HG03103 (cell line): ENCODE measurements at regions not wholly inside any gene's neighbourhood (a gene's known extent, or its start where the extent isn't known, plus 50 kb on each side); places are given as distances from the start of the nearest gene placed in this dataset.

ENCODE experiments used
- ATAC-seq: cut with Tn5 transposase; IDR thresholded peaks from one replicate; pipeline ENCODE4 v1.9.1; 2021; ENCODE audit warnings: low read depth; ENCODE audit not compliant: unreplicated experiment

DNA sequence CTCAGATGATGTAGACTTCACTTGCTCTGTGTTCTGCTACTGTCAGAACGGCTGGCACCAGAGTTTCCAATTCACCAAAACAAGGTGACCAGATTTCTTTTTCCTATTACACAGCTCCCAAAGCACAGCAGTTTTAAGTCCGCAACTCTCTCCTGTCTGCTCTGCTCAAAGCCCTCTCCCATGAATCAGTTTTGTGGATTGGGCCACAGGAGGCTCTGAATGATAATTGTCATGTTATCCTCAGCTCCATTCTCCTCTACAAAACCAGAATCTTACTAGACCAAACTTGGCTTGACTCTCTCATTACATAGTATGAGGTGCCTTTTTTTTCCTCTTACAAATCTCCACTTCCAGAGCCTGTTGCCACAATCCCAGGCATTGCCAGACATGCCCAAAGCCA lies 223.5 kb downstream of the SNX13 start:
- ATAC-seq: no peak

DNA sequence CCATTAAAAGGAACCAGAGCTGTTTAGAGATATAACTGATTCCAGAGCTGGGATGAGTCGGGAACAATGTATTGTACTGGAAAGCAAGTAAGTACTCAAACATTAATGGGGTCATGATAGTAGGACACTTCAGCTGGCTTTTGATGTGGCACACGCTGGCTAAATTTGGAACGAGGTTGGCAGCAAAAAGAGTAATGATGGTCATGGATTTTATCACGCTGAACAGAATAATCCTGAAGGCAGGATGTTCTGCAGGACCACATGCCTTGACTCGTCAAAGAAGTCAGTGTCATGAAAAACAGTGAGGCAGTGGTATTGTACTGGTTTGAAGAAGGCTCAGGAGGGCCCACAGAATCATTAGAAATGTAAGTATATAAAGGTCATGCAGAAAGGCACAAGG lies 220.3 kb downstream of the SNX13 start:
- no peak for ATAC-seq

DNA sequence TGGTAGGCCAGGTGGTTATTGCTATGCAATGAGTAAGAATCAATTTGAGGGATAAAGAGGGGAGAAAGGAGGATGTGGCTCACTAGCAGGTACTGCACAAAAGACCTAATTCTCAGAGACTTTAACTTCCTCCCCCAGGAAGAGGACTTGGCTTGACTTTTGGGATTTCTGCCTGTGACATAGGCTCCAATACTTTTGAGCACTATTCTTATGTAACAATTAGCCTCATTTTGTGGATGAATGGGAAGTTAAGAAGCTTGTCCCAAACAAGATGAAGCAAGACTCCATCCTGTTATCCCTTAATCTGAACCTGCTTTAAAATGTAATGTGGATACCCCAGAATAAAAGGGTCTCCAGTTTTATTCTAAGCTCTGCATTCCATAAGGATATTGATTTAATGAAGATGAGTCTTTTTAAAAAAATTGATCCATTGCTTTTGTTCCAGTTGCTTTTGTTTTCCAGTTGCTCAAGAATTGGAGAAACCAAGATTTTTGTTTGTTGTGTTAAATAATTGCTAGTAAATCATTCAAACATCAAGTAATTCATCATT lies 218.5 kb downstream of the SNX13 start:
- no peak for ATAC-seq

- ATAC-seq: no peak
Observed at GRCh38 chr7:17722798-17723197, 217.5 kb downstream of the SNX13 start.

DNA sequence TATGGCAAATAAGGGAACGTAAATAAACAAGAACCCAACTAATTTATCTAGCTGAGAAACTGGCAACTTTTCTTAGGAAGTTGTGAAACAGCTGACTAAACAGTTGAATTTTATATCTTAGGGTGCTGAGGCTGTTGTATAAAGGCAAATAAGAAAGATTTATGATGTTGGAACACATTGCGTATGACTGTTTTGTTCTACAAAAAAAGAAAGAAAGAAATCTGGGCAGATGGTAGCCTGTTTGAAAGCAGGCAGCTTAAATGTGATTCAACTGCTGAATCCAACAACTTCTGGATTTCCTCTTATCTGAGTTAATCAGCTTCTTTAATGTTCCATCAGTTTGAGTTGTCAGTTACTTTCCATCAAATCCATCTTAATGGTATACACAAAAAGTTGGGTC lies 214.5 kb downstream of the SNX13 start:
- ATAC-seq: no peak

DNA sequence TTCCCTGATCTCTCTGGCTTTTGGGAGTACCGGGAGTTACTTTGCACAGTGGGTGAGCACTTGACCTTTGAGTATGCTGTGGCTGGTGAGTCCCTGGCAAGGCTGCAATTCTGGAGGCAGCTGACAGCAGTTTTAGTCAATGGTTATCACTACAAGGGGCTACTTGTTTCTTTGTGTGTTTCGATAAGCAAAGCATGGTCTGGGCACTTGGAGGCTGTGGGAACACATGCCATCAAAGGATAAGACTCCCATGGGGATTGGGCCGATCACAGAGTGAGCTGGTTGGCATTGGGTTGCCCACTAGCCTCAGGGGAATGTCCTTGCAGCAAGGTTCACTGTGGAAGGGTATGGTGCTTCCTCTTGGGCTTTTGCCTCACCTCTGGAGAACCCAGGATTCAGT lies 208.2 kb downstream of the SNX13 start:
- no peak for ATAC-seq
